Naive B cell (primary cell): ENCODE measurements at regions not wholly inside any gene's neighbourhood (a gene's known extent, or its start where the extent isn't known, plus 50 kb on each side); places are given as distances from the start of the nearest gene placed in this dataset.

ENCODE experiments used
- ATAC-seq, 2 donors: fragments of 150-1000 bp; cut with Tn5 transposase; 2 replicates each; pipeline ENCODE4 v1.10.0; 2021; ENCODE audit warnings: low read depth in 2 of 2, mild to moderate bottlenecking in 2 of 2, moderate library complexity in 2 of 2
- DNase-seq: peaks from one replicate; pipeline ENCODE4 v3.0.0; 2022
- H3K27ac Mint-ChIP-seq, 6 donors: one replicate each; pipeline ENCODE4 v1.8.0; 2020 to 2022; ENCODE audit warnings: mild to moderate bottlenecking in 6 of 6, mixed read lengths in 6 of 6, moderate library complexity in 5 of 6, inconsistent platforms in 2 of 6
- H3K27me3 Mint-ChIP-seq, 3 donors: one replicate each; pipeline ENCODE4 v1.8.0; 2021 to 2022; ENCODE audit warnings: mixed read lengths in 3 of 3, mild to moderate bottlenecking in 1 of 3
- H3K36me3 Mint-ChIP-seq, 2 donors: one replicate each; pipeline ENCODE4 v1.8.0; 2020 to 2022; ENCODE audit warnings: mixed read lengths in 2 of 2, inconsistent platforms in 1 of 2, mild to moderate bottlenecking in 1 of 2
- H3K4me1 Mint-ChIP-seq, 3 donors: one replicate each; pipeline ENCODE4 v1.8.0; 2020 to 2022; ENCODE audit warnings: mixed read lengths in 3 of 3, inconsistent platforms in 1 of 3, mild to moderate bottlenecking in 1 of 3, moderate library complexity in 1 of 3
- H3K4me3 Mint-ChIP-seq, 8 donors: one replicate each; pipeline ENCODE4 v1.8.0; 2020 to 2022; ENCODE audit warnings: mild to moderate bottlenecking in 8 of 8, mixed read lengths in 8 of 8, moderate library complexity in 8 of 8, inconsistent platforms in 2 of 8
- H3K9me3 Mint-ChIP-seq, 7 donors: one replicate each; pipeline ENCODE4 v1.8.0; 2020 to 2022; ENCODE audit warnings: mixed read lengths in 7 of 7, mild to moderate bottlenecking in 5 of 7, inconsistent platforms in 2 of 7, moderate library complexity in 1 of 7

- no peak for ATAC-seq
- peaks cover 0 to 3% (median 3%) of the 10 kb centered on the region in 3 donors for H3K4me1 Mint-ChIP-seq
- H3K36me3 Mint-ChIP-seq = no peaks in the 10 kb centered on the region
- H3K9me3 Mint-ChIP-seq = peaks cover 0 to 4% (median 0%) of the 10 kb centered on the region in 7 donors
- DNase-seq = no peak
- no peak overlapping the region for H3K4me3 Mint-ChIP-seq
- H3K27me3 Mint-ChIP-seq = no peaks in the 10 kb centered on the region
- H3K27ac Mint-ChIP-seq = no peak overlapping the region
These were observed 205.4 kb downstream of the FAM76B start for GRCh38 chr11:95584180-95584579.

GRCh38 chr11:95577716-95578460 lies 211.7 kb downstream of the FAM76B start:
- Mint-ChIP-seq H3K9me3 (peaks cover 0 to 4% (median 0%) of the 10 kb centered on the region in 7 donors), H3K27ac (peak overlapping the region in 3 of 6 donors; percentile 39 to 78 (median 64)), H3K27me3 (no peaks in the 10 kb centered on the region), H3K36me3 (no peaks in the 10 kb centered on the region), H3K4me1 (peaks cover 7 to 12% (median 10%) of the 10 kb centered on the region in 3 donors), H3K4me3 (peak overlapping the region in 1 of 8 donors; percentile 39)
- ATAC-seq (peak; percentile 41 to 65), DNase-seq (peak; percentile 18)

- H3K27ac Mint-ChIP-seq = peak overlapping the region in 3 of 6 donors; percentile 10 to 30 (median 12)
- peak overlapping the region in 1 of 8 donors; percentile 0 for H3K4me3 Mint-ChIP-seq
- ATAC-seq (no peak), DNase-seq (no peak)
- H3K4me1 Mint-ChIP-seq = peaks cover 7 to 12% (median 10%) of the 10 kb centered on the region in 3 donors
- no peaks in the 10 kb centered on the region for H3K36me3 Mint-ChIP-seq
- no peaks in the 10 kb centered on the region for H3K27me3 Mint-ChIP-seq
- H3K9me3 Mint-ChIP-seq = peaks cover 0 to 3% (median 0%) of the 10 kb centered on the region in 7 donors
These were observed 213.3 kb downstream of the FAM76B start for GRCh38 chr11:95576146-95576845.

- peaks cover 0 to 4% (median 0%) of the 10 kb centered on the region in 3 donors for H3K27me3 Mint-ChIP-seq
- peaks cover 7 to 12% (median 10%) of the 10 kb centered on the region in 3 donors for H3K4me1 Mint-ChIP-seq
- H3K9me3 Mint-ChIP-seq = peaks cover 0 to 3% (median 0%) of the 10 kb centered on the region in 7 donors
- no peaks in the 10 kb centered on the region for H3K36me3 Mint-ChIP-seq
- H3K27ac Mint-ChIP-seq = no peak overlapping the region
- ATAC-seq (no peak), DNase-seq (no peak)
- no peak overlapping the region for H3K4me3 Mint-ChIP-seq
These were observed 214.1 kb downstream of the FAM76B start for GRCh38 chr11:95575517-95575916.

- Mint-ChIP-seq H3K4me1 (no peaks in the 10 kb centered on the region), H3K9me3 (peaks cover 6 to 23% (median 13%) of the 10 kb centered on the region in 7 donors), H3K27me3 (peaks cover 0 to 6% (median 5%) of the 10 kb centered on the region in 3 donors), H3K4me3 (no peak overlapping the region), H3K27ac (no peak overlapping the region), H3K36me3 (peaks cover 5 to 15% of the 10 kb centered on the region in 2 donors)
- DNase-seq (no peak), ATAC-seq (no peak)
These were observed 217.8 kb downstream of the FAM76B start for GRCh38 chr11:95571718-95572260.

DNA sequence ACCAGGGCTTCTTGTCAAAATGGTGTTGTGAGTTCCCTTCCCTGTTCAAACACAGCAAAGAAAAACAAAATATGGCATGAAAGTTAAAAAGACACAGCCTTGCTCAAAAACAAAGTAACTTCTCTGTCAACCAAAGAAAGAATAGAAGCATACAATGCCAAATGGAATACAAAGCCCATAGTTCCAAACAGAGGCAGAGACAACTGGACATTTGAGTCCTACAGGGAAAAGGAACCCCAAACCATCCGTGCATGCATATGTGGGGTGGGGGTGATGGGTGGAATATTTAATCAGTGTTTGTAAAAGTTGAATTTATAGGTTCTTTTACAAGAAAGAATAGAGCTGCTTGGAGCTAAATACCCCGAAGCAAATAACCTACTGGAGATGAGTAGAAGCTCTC lies 218.7 kb downstream of the FAM76B start:
- no peak for ATAC-seq
- Mint-ChIP-seq H3K27ac (no peak overlapping the region), H3K9me3 (peaks cover 6 to 23% (median 13%) of the 10 kb centered on the region in 7 donors)

GRCh38 chr11:95569207-95569606 lies 220.4 kb downstream of the FAM76B start:
- Mint-ChIP-seq H3K27me3 (peaks cover 0 to 9% (median 6%) of the 10 kb centered on the region in 3 donors), H3K9me3 (peaks cover 6 to 23% (median 13%) of the 10 kb centered on the region in 7 donors), H3K36me3 (peaks cover 5 to 15% of the 10 kb centered on the region in 2 donors), H3K4me1 (no peaks in the 10 kb centered on the region), H3K4me3 (no peak overlapping the region), H3K27ac (no peak overlapping the region)
- DNase-seq = no peak
- ATAC-seq = no peak

More for the DNA sequence above, 218.7 kb downstream of the FAM76B start:
- no peak for DNase-seq
- Mint-ChIP-seq H3K36me3 (peaks cover 5 to 15% of the 10 kb centered on the region in 2 donors), H3K4me1 (no peaks in the 10 kb centered on the region), H3K4me3 (no peak overlapping the region), H3K27me3 (peaks cover 0 to 6% (median 6%) of the 10 kb centered on the region in 3 donors)

GRCh38 chr11:95568281-95568680 lies 221.3 kb downstream of the FAM76B start:
- Mint-ChIP-seq H3K4me1 (no peaks in the 10 kb centered on the region), H3K36me3 (peaks cover 5 to 15% of the 10 kb centered on the region in 2 donors), H3K9me3 (peaks cover 6 to 23% (median 13%) of the 10 kb centered on the region in 7 donors), H3K27ac (no peak overlapping the region), H3K27me3 (peaks cover 0 to 9% (median 6%) of the 10 kb centered on the region in 3 donors), H3K4me3 (no peak overlapping the region)
- DNase-seq (no peak), ATAC-seq (no peak)

DNA sequence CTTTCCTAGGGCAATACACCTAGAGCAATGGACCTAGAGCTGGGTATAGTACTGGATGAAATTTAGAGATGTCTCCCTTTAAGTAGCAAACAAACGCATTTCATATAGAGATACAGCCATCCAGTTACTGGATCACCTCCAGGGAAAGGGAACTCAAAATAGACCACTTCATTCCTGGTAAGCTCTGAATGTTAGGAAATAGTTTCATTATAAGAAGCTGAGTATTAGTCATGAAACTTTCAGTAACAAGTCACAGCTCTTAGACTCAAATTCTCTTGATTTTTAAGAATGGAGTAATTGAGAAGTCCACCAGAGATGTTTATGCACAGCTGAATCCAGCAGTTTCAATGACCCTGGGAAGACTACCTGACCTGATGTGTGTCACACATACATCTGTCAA lies 221.9 kb downstream of the FAM76B start:
- Mint-ChIP-seq H3K4me1 (no peaks in the 10 kb centered on the region), H3K27ac (peak overlapping the region in 1 of 6 donors; percentile 6), H3K27me3 (peaks cover 0 to 9% (median 6%) of the 10 kb centered on the region in 3 donors), H3K4me3 (no peak overlapping the region), H3K36me3 (peaks cover 5 to 15% of the 10 kb centered on the region in 2 donors), H3K9me3 (peaks cover 6 to 23% (median 13%) of the 10 kb centered on the region in 7 donors)
- no peak for DNase-seq
- ATAC-seq = no peak

DNA sequence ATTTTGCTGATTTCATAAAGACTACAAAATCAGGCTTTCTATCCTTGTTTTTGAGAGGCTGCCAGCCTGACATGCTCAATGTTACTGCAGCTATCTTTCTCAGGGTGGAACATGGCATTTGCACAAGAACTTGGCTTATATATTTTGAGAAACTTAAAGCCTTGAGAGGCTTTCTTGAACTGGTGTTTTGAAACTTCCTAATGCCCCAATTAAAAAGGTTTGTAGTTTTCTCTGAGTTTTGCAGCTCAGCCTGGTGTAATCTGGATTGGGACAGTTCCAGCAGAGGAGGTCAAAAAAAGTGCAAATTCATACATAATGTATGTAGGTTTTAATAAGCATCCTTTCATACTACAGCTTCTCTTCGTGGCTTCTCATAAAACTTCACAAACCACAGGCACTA lies 223.4 kb downstream of the FAM76B start:
- Mint-ChIP-seq H3K4me3 (no peak overlapping the region), H3K27me3 (peaks cover 0 to 15% (median 13%) of the 10 kb centered on the region in 3 donors), H3K4me1 (no peaks in the 10 kb centered on the region), H3K27ac (peak overlapping the region in 1 of 6 donors; percentile 34), H3K9me3 (peaks cover 6 to 23% (median 13%) of the 10 kb centered on the region in 7 donors), H3K36me3 (peaks cover 5 to 15% of the 10 kb centered on the region in 2 donors)
- no peak for DNase-seq
- no peak for ATAC-seq

DNA sequence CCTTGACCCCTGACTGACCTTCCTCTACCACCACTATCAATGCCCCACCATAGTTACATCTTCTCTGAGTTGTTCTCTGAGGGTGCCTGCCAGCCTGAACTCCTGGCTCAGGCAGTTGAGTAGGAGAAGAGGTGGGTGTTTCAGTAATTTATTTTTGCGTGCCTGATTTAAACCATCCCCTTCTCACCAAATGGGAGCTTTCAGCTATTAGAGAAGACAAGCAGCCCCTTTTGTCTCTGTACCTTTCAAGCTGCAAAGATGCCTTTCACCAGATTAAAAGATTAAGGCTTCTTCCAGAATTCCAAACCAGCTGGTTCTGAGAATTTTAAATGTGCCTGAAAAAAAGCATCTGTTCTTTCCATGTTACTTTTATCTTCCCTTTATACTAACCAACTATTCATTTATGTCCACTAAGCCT lies 223.8 kb downstream of the FAM76B start:
- Mint-ChIP-seq H3K36me3 (peaks cover 5 to 15% of the 10 kb centered on the region in 2 donors), H3K27me3 (peaks cover 0 to 13% (median 13%) of the 10 kb centered on the region in 3 donors), H3K4me3 (no peak overlapping the region), H3K27ac (peak overlapping the region in 1 of 6 donors; percentile 48), H3K4me1 (no peaks in the 10 kb centered on the region), H3K9me3 (peaks cover 6 to 23% (median 13%) of the 10 kb centered on the region in 7 donors)
- ATAC-seq = no peak
- no peak for DNase-seq

DNA sequence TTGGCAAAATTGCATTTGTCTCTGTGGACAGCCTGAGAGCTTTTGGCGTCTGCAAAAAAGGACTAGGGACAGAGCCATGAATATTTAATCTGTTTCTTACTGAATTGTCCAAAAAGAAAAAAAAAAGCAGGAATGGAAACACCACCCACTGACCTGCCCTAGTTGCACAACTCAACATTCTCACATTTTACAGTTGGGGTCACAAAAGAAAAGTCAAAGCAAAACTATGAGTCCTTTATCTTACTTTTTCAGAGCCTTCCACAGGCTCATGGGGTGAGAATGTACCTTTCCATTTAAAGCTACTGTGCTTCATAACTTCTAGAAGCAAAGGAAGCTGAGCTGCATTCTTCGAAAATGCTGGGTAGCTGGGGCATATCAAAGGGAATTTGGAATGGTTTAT lies 225.7 kb downstream of the FAM76B start:
- Mint-ChIP-seq H3K9me3 (peaks cover 0 to 13% (median 5%) of the 10 kb centered on the region in 7 donors), H3K36me3 (peaks cover 0 to 7% of the 10 kb centered on the region in 2 donors), H3K4me3 (no peak overlapping the region), H3K27me3 (peaks cover 0 to 13% (median 10%) of the 10 kb centered on the region in 3 donors), H3K27ac (no peak overlapping the region), H3K4me1 (no peaks in the 10 kb centered on the region)
- DNase-seq (no peak), ATAC-seq (no peak)

GRCh38 chr11:95563173-95563572 lies 226.4 kb downstream of the FAM76B start:
- Mint-ChIP-seq H3K9me3 (peaks cover 0 to 7% (median 2%) of the 10 kb centered on the region in 7 donors), H3K4me1 (no peaks in the 10 kb centered on the region), H3K4me3 (no peak overlapping the region), H3K27me3 (peaks cover 0 to 11% (median 10%) of the 10 kb centered on the region in 3 donors), H3K27ac (no peak overlapping the region), H3K36me3 (peaks cover 0 to 2% of the 10 kb centered on the region in 2 donors)
- ATAC-seq (no peak), DNase-seq (no peak)
